Hepatocyte (in vitro differentiated cells): ENCODE measurements at regions not wholly inside any gene's neighbourhood (a gene's known extent, or its start where the extent isn't known, plus 50 kb on each side); places are given as distances from the start of the nearest gene placed in this dataset.

Experiments used
- EZH2 ChIP-seq: fragments of 200-600 bp; sonication (generic); IDR thresholded peaks from 2 replicates; pipeline ENCODE4 v1.6.1; 2016; ENCODE audit warnings: antibody characterized with exemption, mild to moderate bottlenecking, borderline replicate concordance
- TF ChIP-seq, protein P1 (sequence below): fragments of 200-600 bp; sonication (generic); IDR thresholded peaks from 2 replicates; pipeline ENCODE4 v1.5.1; 2016; ENCODE audit warnings: antibody characterized with exemption, mild to moderate bottlenecking; ENCODE audit not compliant: poor library complexity

DNA sequence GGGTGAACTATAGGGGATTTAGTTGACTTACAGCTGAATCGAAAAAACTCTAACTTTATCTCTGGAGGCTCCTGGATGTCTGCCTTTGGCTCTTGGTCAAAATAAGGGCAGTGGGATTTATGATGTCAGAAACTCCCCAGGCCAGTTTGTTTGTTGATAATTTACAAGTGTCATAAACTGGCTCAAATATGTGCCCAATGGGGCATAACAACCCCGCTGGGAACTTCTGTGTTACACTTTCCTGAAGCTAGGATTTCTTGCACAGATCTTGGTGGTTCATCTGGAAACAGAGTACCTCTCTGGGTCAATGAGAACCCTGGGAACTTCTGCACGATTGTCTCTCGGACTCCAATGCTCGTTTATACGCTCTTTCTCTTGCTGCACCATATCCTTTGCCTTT is 58.7 kb upstream of the MUCL1 start:
- TF ChIP-seq, protein P1, sequence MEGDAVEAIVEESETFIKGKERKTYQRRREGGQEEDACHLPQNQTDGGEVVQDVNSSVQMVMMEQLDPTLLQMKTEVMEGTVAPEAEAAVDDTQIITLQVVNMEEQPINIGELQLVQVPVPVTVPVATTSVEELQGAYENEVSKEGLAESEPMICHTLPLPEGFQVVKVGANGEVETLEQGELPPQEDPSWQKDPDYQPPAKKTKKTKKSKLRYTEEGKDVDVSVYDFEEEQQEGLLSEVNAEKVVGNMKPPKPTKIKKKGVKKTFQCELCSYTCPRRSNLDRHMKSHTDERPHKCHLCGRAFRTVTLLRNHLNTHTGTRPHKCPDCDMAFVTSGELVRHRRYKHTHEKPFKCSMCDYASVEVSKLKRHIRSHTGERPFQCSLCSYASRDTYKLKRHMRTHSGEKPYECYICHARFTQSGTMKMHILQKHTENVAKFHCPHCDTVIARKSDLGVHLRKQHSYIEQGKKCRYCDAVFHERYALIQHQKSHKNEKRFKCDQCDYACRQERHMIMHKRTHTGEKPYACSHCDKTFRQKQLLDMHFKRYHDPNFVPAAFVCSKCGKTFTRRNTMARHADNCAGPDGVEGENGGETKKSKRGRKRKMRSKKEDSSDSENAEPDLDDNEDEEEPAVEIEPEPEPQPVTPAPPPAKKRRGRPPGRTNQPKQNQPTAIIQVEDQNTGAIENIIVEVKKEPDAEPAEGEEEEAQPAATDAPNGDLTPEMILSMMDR: no peak
- TF ChIP-seq EZH2: no peak
